HG02623 (cell line): ENCODE measurements at regions not wholly inside any gene's neighbourhood (a gene's known extent, or its start where the extent isn't known, plus 50 kb on each side); places are given as distances from the start of the nearest gene placed in this dataset.
"Not testable (repeated sequence)": the region's sequence is repeated elsewhere in the genome, so short reads cannot be mapped to it uniquely, and the experiment has no call there.

ENCODE experiments used
- ATAC-seq: cut with Tn5 transposase; IDR thresholded peaks from one replicate; pipeline ENCODE4 v1.9.1; 2021; ENCODE audit warnings: moderate library complexity; ENCODE audit not compliant: unreplicated experiment

DNA sequence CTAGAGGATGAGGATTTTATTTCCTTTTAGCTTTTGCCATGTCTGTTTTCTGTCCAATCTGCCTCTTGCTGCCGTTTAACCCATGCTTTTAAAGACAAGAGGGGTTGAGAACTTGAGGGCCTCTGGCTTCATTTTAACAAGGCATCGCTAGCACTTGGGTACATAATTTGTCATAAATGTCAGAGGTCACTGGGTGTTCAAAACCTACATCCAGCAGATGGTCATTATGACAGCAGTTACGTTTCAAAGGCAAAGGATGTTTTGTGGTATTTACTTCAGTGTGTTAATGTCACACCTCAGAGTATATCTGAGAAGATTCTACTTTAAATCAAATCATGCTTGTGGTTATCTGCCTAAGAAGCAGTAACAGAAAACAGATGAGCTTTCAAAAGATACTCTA, 918.3 kb downstream of the NR2F1-AS1 start:
- no peak for ATAC-seq

DNA sequence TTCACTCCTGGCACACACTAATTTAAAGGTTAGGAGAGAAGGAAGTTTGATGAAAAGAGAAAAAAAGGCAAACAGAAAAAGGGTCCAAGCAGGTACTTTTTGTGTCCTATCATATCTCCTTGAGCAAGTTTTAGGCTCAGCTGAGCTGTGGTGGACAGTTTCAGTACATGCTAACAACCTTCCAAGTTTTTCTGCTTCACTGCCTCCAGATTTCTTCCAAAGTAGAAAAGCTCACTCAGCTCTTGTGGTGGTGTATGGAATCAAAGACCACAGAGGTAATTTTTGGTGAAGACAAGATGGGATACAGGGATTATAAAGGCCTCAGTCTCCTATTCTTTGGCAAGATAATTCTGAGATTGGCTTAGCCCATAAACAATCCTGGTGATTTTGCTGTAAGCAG, 921.8 kb downstream of the NR2F1-AS1 start:
- ATAC-seq, result no peak

DNA sequence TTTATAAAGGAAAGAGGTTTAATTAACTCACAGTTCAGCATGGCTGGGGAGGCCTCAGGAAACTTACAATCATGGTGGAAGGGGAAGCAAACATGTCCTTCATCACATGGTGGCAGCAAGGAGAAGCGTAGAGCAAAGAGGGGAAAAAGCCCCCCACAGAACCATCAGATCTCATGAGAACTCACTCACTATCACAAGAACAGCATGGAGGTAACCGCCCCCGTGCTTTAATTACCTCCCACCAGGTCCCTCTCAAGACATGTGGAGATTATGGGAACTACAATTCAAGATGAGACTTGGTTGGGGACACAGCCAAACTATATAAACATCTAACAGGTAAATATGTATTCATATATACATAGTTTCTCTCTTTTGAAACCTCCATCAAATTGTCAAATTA, 926.4 kb downstream of the NR2F1-AS1 start:
- not testable (repeated sequence) for ATAC-seq

DNA sequence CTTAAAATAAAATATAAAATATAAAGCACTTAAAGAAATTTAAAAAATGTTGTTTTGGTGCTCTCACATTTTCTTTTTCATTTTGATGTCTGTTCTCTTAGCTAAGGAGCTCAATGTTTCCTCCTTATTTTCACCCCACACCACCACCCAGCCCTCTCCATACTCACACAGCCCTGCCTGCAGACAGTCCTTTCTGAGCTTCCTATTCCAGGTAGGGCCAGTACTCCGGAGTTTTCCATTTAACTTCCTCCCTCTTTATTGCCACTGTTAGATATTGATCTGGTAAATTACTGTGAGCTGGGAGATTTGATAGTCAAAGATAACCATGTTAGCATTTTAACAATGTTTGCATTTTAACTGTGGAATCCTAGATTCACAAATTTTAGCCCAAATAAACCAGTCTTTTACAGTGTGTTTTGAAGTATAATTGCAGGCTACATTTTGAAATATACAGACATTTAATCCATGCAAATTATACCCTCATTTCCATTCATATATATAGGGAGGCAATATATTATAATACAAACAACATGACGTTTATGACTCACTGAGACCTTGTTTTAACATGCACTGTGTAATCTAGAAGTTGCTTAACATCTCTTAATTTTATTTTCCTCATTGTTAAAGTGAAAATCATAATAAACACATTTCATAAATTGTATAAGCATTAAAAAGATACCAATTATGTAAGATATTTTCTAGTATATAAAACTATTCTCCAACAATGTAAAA, 927.1 kb downstream of the NR2F1-AS1 start:
- ATAC-seq, result no peak

DNA sequence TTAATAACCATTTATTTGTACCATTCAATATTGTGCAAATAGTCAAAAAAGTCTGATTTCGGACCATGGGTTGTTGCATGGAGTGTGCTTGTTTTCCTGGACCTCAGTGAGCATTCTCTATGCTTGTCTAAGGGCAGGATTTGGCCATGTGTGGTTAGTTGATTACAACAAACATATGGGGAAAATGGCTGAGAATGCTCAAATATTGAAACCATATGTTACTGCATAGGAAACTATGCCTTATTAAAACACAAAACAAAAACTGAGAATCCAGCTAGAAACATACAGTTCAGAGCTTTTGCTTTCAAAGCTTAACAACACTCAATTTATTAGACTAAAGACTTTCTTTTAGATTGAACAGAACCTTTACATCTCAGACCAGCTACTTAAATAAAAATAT, 928.3 kb downstream of the NR2F1-AS1 start:
- ATAC-seq, result no peak

DNA sequence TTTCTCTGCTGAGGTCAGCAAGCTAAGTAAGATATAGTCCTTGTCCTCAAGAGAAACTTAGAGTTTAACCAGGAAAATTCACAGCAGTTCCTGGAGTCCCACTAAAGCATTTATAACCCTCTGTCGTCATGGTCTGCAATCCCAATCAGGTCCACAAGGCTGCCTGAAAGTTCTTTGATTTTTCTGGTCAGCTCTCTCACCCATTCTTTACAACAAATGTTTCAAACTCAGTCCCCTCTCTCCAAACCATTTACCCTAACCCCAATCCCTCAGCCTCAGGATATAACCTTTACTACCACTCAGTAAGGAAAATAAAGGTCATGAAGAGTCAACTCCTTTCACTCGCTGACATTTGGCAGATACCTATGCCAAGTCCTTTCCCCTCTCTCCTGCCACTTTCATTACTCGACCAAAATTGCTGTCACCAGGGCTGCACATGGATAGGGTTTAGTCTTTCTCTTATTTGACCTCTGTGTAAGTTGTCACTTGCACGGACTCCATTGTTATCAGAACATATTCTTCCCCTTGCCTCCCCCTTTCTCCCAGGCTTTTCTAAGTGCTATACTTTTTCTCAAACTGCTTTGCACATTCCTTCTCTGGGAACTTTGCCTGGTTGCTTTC, 936.6 kb downstream of the NR2F1-AS1 start:
- ATAC-seq, result no peak

DNA sequence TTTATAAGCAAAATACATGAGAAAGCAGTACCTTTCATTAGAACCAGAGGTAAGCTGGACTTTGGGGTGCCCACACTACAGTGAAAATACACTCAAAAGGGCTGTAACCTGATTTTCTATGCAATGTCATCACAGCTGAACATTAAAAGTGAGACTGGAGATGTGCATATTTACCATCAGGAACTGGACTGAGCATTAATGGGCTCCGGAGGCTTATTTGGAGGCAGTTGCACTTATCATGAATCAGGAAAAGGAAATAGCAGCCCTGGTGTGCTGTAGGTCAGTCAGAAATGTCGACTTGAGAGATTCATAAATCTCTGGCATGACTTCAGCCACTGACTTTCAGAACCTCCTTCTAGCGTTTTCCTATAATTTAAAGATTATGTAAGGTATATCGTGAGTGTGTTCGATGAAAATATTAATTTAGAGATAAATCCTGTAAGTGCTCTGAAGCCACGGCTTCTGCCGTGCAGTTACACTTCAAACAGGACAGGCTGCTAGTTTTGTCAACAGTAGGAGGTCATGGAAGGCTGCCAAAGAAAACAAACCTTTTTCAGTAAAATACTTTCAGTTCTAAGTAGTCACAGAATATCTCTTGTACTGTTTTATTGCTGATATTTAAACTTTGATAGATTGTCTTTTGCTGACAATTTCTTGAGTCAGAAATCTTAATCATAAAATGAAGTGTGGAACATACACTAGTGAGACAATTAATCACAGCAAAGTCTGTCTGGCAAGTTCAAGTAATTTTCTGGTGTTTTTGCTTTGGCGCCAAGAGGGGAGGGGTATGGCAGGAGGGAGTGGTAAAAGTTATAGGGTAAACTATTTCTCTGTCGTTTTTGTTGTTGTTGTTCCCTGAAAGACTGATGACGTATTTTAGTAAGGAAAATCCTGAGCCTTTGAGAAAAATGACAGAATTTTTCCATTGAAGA, 939.7 kb downstream of the NR2F1-AS1 start:
- ATAC-seq, result no peak

DNA sequence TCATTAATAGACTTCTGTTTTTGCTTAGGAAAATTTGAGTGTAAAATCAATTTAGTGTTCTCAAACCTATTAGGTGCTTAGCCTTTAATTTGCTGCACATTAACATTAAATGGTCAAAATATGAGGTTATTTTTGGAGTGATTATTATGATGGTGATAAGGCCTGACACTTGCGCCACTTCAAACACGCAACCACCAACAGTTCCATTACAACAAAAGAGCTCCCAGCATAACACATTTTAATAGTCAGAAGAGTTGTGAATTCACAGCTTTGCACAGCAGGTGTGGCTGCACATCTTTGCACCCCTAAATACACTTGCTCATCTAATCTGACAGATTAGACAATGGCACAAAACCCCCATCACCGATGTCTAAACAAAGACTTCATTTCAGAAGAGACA, 940.7 kb downstream of the NR2F1-AS1 start:
- ATAC-seq, result no peak

DNA sequence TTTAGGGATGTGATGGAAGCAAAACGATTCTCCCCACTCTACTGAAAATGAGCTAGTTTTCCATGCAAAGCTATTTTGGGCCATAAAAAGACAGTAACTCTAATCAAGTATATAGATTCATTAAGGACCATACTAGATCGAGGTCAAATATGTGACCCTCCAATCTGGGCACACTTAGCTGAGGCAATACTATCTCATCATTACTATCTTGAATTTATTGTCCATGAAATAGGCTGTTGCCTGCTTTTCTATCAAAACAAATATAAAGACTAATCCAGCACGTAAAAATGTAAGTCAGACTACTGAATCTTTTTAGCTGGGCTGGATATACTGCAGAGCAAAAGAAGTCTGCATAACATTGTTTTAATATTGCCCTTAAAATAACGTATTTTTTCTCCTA, 943.1 kb downstream of the NR2F1-AS1 start:
- ATAC-seq, result no peak

DNA sequence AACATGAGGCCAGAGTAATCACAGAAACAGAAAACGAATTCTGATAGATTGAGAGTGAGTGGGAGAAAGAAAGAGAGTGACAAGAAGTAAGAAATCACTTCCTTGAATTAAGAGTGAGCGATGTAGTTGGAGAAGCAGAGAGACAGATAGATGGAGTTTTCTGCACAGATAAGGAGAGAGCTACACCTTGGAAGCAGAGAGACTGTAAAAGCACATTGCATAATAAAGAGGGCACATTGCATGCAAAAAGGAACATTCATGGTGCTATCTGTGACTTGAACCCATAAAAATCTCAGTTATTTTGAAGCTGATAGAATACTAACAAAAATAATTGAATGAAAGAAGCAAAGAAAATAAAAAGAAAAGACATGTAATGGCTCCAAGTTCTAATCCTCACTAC, 943.8 kb downstream of the NR2F1-AS1 start:
- ATAC-seq, result no peak

DNA sequence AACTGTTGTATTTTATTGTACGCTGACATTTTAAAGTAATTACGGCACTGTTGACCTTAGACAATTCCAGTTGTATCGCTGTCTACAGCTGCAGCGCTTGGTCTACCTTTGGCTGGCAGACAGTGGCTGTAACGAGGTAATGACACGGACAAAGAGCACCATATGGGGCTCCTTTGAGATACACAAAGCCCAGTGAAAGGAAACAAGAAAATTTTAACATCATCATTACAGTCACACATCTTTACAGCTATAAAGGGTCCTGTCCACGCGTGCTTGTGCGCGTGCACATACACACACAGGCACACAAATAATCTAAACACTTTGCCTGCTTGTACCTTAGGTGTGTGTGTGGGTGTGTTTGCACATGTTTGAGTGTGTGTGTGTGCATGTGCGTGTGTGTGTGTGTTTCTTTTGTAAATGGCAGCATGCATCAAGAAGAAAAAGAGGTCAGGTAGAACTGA, 946.0 kb downstream of the NR2F1-AS1 start:
- ATAC-seq, result no peak

DNA sequence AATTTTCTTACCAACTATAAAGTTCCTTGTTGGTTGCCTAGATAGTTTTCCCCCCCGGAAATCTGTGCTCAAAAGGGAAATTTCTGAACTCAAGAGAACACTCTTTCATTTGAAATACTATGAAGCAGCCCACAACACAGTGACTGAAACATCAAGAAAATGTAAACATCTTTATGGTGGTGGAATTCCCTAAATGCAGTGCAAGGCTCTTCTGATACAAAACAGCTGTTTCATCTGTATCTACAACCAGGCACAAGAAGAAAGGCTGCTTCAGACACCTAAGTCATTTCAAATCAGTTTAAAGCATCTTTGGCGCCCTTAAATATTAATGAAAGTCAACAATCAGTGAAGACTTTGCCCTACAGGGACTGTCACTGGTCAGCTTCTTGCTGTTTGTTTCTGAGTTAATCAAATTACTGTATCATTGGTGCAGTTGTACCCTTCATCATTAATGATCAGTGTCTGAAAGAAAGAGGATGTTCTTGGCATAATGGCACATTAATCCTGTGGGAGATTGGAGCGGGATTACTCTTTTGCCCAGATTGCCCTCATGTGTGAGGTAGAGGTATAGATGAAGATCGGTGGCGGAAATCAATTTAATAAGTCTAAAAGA, 947.0 kb downstream of the NR2F1-AS1 start:
- ATAC-seq, result no peak

DNA sequence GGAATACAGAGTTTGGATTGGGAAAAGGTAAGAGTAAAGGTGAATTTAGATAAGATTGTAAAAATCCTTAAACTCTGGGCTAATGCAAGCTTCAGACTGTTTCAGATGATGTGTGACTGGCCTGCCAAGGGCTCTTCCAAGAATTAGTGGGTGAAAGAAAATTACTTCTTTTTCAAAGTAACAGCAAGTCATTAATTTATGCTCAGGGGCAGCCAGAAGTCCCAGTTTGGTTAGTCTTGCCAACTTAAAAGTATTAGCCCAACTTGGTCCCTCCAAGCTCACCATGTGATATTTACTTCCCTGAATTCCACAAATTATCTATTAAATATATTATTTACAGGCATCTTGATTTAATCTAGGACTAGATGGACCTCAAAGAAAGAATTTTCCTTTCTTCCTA, 947.8 kb downstream of the NR2F1-AS1 start:
- ATAC-seq, result no peak

DNA sequence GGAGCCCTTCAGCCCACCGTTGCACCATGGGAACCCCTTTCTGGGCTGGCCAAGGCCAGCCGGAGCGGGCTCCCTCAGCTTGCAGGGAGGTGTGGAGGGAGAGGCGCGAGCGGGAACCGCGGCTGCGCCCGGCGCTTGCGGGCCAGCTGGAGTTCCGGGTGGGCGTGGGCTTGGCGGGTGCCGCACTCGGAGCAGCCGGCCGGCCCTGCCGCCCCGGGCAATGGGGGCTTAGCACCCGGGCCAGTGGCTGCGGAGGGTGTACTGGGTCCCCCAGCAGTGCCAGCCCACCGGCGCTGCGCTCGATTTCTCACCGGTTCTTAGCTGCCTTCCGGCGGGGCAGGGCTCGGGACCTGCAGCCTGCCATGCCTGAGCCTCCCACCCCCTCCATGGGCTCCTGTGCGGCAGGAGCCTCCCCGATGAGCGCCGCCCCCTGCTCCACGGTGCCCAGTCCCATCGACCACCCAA, 949.8 kb downstream of the NR2F1-AS1 start:
- not testable (repeated sequence) for ATAC-seq

DNA sequence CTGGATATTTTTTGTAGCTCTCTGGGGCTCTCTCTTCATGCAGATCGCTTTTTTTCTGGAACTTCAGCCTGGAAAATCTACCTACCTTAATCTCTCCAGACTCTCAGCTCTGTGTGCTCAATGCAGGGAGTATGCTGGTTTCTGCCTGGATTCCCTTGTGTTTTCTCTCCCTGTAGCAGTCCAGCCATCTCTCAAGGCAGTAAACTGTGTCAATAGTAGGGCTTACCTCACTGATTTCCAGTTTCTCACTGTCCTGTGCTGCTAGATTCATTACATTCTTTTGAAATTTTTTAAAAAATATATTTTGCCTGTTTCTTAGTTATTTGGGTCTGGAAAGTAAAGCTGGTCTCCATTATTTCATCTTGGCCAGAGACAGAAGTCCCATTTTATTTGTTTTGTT, 951.4 kb downstream of the NR2F1-AS1 start:
- ATAC-seq, result no peak

DNA sequence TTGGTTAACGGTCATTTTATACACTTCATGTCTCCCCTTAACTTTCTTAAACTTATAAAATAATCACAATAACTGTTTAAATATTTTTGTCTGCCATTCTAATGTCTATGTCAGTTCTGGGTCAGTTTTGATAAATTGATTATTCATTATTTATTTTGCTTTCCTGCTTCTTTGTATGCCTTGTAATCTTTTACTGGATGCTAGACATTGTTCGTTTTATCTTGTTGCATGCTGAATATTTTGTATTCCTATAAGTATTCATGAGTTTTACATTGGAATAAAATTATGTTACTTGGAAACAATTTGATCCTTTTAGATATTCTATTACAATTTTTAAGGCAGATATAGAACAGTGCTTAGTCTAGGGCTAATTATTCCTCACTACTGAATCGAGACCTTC, 952.0 kb downstream of the NR2F1-AS1 start:
- ATAC-seq, result no peak

DNA sequence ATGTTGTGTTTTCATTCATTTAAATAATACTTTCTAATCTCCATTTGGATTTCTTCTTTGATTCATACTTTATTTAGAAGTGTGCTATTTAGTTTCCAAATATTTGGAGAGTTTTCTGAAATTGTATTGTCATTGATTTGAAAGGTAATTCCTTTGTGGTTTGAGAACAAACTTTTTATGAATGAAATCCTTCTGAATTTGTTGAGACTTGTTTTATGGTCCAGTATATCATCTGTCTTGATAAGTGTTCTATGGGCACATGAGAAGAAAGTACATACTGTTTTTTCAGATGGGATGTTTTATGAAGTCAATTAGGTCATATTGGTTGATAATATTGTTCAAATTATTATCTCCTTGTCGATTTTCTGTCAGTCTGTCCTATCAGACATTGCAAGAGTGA, 953.8 kb downstream of the NR2F1-AS1 start:
- no peak for ATAC-seq

DNA sequence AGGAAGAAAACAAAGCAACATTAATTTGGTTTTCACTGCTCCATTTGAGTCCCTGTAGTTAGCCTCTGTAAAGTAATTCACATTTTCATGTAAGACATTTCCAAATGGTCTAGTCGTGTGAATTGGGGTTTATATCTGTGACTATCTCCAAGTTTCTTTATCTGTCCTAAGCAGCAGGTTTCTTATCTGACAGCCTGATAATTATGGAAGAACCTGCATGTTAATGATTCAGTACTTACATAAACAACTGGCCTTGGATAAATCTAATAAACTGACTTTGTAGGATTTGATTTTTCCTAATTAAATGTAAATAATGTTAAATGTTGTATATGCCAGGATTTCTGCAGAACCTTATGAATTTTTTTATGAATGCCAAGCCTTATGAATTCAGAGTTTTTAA, 964.9 kb downstream of the NR2F1-AS1 start:
- ATAC-seq, result no peak

DNA sequence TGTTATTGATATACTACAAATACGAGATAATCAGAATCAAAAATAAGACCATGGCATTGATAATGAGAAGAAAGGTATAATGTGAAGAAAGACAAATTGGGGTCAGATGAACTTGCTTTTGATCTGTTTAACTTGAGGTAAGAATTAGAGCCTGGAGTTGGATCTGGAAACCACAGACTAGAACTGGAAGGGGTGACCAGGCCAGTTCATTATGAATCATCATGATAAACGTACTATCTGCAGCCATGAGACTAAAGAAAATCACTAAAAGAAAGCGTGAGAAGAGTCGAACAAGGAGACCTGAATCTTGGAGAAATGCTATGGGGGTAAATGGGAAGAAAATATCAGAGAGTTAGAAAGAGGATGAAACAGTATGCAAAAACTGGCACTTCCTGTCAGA, 967.5 kb downstream of the NR2F1-AS1 start:
- no peak for ATAC-seq

DNA sequence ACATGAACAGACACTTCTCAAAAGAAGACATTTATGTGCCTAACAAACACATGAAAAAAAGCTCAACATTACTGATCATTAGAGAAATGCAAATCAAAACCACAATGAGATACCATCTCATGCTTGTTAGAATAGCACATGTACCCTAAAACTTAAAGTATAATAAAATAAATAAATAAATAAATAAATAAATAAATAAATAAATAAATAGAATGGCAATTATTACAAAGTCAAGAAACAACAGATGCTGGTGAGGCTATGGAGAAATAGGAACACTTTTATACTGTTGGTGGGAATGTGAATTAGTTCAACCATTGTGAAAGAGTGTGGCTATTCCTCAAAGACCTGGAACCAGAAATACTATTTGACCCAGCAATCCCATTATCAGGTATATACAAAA, 970.6 kb downstream of the NR2F1-AS1 start:
- ATAC-seq, result not testable (repeated sequence)

DNA sequence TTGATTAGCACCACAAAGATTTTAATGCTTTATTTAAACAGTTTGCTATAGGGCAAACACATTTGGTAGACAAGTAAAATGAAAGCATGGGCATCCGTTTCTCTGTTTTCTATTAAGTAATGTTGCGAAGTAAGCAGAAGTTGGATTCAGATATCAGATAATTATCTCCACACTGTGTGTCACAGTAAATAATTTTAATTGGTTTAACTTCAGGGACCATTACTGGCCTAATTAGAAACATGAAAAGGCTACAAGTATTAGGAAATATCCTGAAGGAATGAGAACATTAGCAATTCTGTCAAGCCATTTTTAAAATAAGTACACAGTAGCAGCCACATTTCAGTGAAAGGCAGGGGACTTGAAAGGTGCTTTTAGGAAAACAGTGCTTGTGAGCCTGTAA, 975.4 kb downstream of the NR2F1-AS1 start:
- ATAC-seq, result no peak
